Neuron (in vitro differentiated cells): ENCODE measurements at regions not wholly inside any gene's neighbourhood (a gene's known extent, or its start where the extent isn't known, plus 50 kb on each side); places are given as distances from the start of the nearest gene placed in this dataset.

Experiments used
- H2AFZ ChIP-seq: one replicate; pipeline ENCODE4 v1.6.1; 2013; ENCODE audit warnings: low read depth, mild to moderate bottlenecking, inconsistent platforms, low read length, moderate library complexity
- H3K27me3 ChIP-seq: one replicate; pipeline ENCODE4 v1.6.1; 2013; ENCODE audit warnings: low read length; ENCODE audit not compliant: insufficient read depth
- H3K36me3 ChIP-seq: one replicate; pipeline ENCODE4 v1.6.1; 2013; ENCODE audit warnings: low read length; ENCODE audit not compliant: insufficient read depth
- H3K4me1 ChIP-seq: one replicate; pipeline ENCODE4 v1.6.1; 2013; ENCODE audit warnings: low read length; ENCODE audit not compliant: insufficient read depth
- H3K4me3 ChIP-seq: 2 replicates; pipeline ENCODE4 v1.5.1; 2013; ENCODE audit warnings: mild to moderate bottlenecking, low read length, moderate library complexity
- H3K9me3 ChIP-seq: one replicate; pipeline ENCODE4 v1.6.1; 2013; ENCODE audit warnings: low read length

GRCh38 chr5:67318746-67319145 is 122.1 kb upstream of the CD180 start:
- H2AFZ ChIP-seq: no peak overlapping the region

DNA sequence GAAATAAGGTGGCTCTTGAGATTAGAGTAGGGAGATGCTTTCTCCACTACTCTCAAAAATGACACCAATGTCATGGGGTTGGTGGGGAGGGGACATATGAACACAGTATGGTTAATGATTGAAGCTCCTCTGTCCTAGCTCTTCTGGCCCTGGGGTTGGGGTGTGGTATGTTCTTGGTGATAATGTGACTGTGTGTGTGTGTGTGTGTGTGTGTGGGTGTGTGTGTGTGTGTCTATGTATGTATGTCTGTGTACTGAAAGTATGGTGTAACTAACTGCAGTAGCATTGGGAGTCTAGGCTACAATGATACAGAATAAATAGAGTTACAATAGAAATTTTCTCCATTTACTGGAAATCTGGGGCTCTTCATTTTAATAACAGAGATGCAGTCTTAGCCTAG is 121.0 kb upstream of the CD180 start:
- peaks cover 5% of the 10 kb centered on the region for H3K9me3 ChIP-seq
- H3K4me3 ChIP-seq: no peak overlapping the region
- H3K4me1 ChIP-seq: no peaks in the 10 kb centered on the region
- H2AFZ ChIP-seq: no peak overlapping the region
- H3K27me3 ChIP-seq: no peaks in the 10 kb centered on the region
- H3K36me3 ChIP-seq: no peaks in the 10 kb centered on the region

More at GRCh38 chr5:67318746-67319145, 122.1 kb upstream of the CD180 start:
- Histone ChIP-seq H3K9me3 (peaks cover 5% of the 10 kb centered on the region), H3K4me1 (no peaks in the 10 kb centered on the region), H3K4me3 (no peak overlapping the region), H3K27me3 (no peaks in the 10 kb centered on the region), H3K36me3 (no peaks in the 10 kb centered on the region)

GRCh38 chr5:67316695-67317094 is 120.1 kb upstream of the CD180 start:
- Histone ChIP-seq H3K4me3 (no peak overlapping the region), H2AFZ (no peak overlapping the region), H3K4me1 (no peaks in the 10 kb centered on the region), H3K36me3 (no peaks in the 10 kb centered on the region), H3K9me3 (peaks cover 5% of the 10 kb centered on the region), H3K27me3 (no peaks in the 10 kb centered on the region)

- Histone ChIP-seq H3K4me3 (no peak overlapping the region), H2AFZ (no peak overlapping the region), H3K9me3 (peaks cover 5% of the 10 kb centered on the region), H3K36me3 (no peaks in the 10 kb centered on the region), H3K27me3 (no peaks in the 10 kb centered on the region), H3K4me1 (no peaks in the 10 kb centered on the region)
These were observed 118.7 kb upstream of the CD180 start for GRCh38 chr5:67315082-67315989.

GRCh38 chr5:67311701-67312100 is 115.1 kb upstream of the CD180 start:
- no peaks in the 10 kb centered on the region for H3K36me3 ChIP-seq
- H3K4me3 ChIP-seq: no peak overlapping the region

GRCh38 chr5:67311208-67311607 is 114.6 kb upstream of the CD180 start:
- H3K9me3 ChIP-seq: no peaks in the 10 kb centered on the region
- no peaks in the 10 kb centered on the region for H3K27me3 ChIP-seq
- no peaks in the 10 kb centered on the region for H3K36me3 ChIP-seq
- no peak overlapping the region for H2AFZ ChIP-seq
- H3K4me3 ChIP-seq: no peak overlapping the region
- H3K4me1 ChIP-seq: peaks cover 6% of the 10 kb centered on the region

More at GRCh38 chr5:67311701-67312100, 115.1 kb upstream of the CD180 start:
- Histone ChIP-seq H3K9me3 (no peaks in the 10 kb centered on the region), H2AFZ (no peak overlapping the region), H3K27me3 (no peaks in the 10 kb centered on the region), H3K4me1 (peaks cover 6% of the 10 kb centered on the region)

DNA sequence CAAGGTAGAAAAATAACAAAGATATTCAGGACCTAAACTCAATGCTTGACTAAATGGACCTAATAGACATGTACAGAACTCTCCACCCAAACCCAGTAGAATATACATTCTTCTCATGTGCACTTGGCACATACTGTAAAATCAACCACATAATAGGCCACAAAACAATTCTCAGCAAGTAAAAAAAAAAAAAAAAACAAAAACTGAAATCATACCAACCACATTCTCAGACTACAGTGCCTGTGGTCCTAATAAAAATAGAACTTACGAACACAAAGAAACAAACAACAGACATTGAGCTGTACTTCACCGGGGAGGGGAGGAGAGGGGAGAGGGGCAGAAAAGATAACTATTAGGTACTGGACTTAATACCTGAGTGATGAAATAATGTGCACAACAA is 114.1 kb upstream of the CD180 start:
- Histone ChIP-seq H3K27me3 (no peaks in the 10 kb centered on the region), H3K36me3 (no peaks in the 10 kb centered on the region), H2AFZ (no peak overlapping the region), H3K4me1 (peaks cover 6% of the 10 kb centered on the region), H3K9me3 (no peaks in the 10 kb centered on the region), H3K4me3 (no peak overlapping the region)

- Histone ChIP-seq H3K27me3 (no peaks in the 10 kb centered on the region), H3K4me3 (no peak overlapping the region), H3K4me1 (peaks cover 6% of the 10 kb centered on the region), H3K36me3 (no peaks in the 10 kb centered on the region), H2AFZ (no peak overlapping the region), H3K9me3 (no peaks in the 10 kb centered on the region)
These were observed 113.6 kb upstream of the CD180 start for GRCh38 chr5:67310169-67310568.

DNA sequence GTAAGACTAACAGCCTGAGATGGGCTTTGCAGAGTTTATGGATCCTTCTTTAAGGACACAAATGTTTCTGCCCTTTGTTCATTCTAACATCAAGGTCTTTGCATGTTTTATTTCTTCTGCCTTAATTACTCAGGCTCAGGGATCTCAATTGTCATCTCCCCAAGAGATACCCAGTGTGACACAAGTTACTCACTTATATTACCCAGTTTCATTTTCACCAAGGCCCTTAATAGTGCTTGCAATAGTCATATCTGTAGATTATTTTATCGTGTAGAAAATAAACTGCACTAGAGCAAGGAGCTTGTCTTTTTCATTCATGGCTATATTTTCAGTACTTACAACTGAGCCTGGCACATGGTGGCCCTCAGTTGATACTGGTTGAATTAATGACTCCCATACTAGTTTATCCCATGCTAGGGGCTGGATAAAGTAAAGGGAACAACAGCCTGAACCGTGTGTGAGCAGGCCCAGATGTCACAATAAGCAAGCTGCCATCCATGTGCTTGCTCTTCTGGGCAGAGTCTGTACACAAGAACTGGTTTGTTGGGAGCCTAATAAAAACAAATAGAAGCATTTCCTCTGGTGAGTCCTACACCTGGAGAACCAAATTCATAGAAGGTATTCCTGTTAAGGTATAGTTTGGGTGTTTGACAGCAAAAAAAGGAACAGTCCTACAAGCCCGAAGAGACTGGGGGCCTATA is 112.5 kb upstream of the CD180 start:
- no peak overlapping the region for H3K4me3 ChIP-seq
- no peaks in the 10 kb centered on the region for H3K9me3 ChIP-seq
- H2AFZ ChIP-seq: no peak overlapping the region
- no peaks in the 10 kb centered on the region for H3K27me3 ChIP-seq
- no peaks in the 10 kb centered on the region for H3K36me3 ChIP-seq
- H3K4me1 ChIP-seq: peaks cover 6% of the 10 kb centered on the region

- Histone ChIP-seq H3K4me1 (peaks cover 6% of the 10 kb centered on the region), H3K36me3 (no peaks in the 10 kb centered on the region), H3K9me3 (no peaks in the 10 kb centered on the region), H2AFZ (no peak overlapping the region), H3K27me3 (no peaks in the 10 kb centered on the region), H3K4me3 (no peak overlapping the region)
These were observed 110.5 kb upstream of the CD180 start for GRCh38 chr5:67306965-67307607.

DNA sequence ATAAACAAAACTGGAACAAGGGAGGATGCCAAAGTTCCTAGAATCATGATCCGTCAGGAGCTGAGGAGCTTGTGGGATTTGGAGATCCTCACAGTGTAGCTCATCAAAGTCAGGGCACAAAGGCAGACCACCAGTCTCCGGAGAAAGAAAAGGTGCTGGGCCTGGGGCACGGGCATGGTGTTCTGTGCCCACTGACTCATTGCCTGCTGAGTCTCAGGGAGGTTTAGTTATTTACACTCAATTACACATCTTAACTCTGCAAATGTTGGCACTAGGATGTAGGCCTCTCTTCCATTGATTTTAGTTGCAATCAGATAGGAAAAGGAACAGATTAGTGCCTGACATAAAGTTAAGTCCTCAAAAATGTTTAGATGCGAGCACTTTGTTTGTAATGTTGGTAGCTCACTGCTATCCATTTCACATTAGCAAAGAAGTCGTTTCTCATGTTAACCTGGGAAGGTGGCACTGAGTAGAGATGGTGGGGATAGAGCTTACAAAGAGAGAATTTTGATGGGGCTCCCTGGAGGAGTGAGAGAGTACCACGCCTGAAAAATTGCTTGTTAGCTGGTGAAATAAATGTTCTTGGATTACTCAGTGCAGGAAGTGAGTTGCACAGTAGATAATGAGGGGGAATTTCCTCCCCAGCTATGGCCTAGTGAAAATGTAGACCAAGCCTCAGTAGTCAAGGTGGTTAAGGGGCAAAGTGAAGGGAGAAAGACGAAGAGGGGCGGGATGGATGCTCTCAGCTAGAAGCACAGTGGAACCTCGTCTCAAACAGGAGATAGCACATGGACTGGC is 109.5 kb upstream of the CD180 start:
- peaks cover 6% of the 10 kb centered on the region for H3K4me1 ChIP-seq
- H3K27me3 ChIP-seq: no peaks in the 10 kb centered on the region
- no peaks in the 10 kb centered on the region for H3K36me3 ChIP-seq
- no peak overlapping the region for H2AFZ ChIP-seq
- no peaks in the 10 kb centered on the region for H3K9me3 ChIP-seq
- no peak overlapping the region for H3K4me3 ChIP-seq

DNA sequence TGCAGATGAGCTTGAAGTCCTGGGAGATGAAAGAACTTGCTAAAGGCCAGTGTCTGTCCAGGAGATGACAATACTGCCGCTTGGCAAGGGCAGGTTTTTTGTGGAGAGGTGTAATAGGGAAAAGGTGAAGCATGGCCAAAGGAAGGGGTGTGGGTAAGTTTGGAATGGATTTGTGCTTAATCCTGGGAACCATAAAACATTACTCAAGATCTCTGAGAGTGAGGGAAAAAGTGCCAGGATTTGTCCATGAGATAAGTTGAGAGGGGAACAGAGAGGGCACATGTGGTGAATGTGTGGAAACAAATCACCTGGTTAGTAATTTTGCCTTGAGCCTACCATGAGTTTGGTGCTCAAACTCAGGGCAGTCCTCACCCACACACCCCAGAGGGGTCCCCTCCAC is 108.8 kb upstream of the CD180 start:
- Histone ChIP-seq H3K27me3 (no peaks in the 10 kb centered on the region), H3K36me3 (no peaks in the 10 kb centered on the region), H2AFZ (no peak overlapping the region), H3K9me3 (no peaks in the 10 kb centered on the region), H3K4me3 (no peak overlapping the region), H3K4me1 (peaks cover 6% of the 10 kb centered on the region)
